Fibroblast of lung (primary cell): ENCODE measurements at regions not wholly inside any gene's neighbourhood (a gene's known extent, or its start where the extent isn't known, plus 50 kb on each side); places are given as distances from the start of the nearest gene placed in this dataset.
A peak's percentile ranks its signal among the peaks of the same experiment; 100 is the strongest.

Experiments used
- DNase-seq, 2 donors: peaks; one replicate each; pipeline versions ENCODE4 v3.0.0 to v3.0.0-alpha.2; 2010; ENCODE audit warnings: low read depth in 2 of 2
- H2AFZ ChIP-seq: 2 replicates; pipeline ENCODE4 v1.5.1; 2012; ENCODE audit warnings: low read length, control low read depth, inconsistent platforms
- H3K27ac ChIP-seq: 2 replicates; pipeline ENCODE4 v1.5.1; 2011; ENCODE audit warnings: low read length, control low read depth; ENCODE audit not compliant: insufficient read depth
- H3K27me3 ChIP-seq: 2 replicates; pipeline ENCODE4 v1.5.1; 2011; ENCODE audit warnings: mild to moderate bottlenecking, low read length; ENCODE audit not compliant: control insufficient read depth, insufficient read depth
- H3K36me3 ChIP-seq: 2 replicates; pipeline ENCODE4 v1.5.1; 2011; ENCODE audit warnings: low read length; ENCODE audit not compliant: control insufficient read depth, insufficient read depth
- H3K4me1 ChIP-seq: 2 replicates; pipeline ENCODE4 v1.5.1; 2011; ENCODE audit warnings: low read length; ENCODE audit not compliant: control insufficient read depth, insufficient read depth; ENCODE audit errors: extremely low read depth
- H3K4me2 ChIP-seq: 2 replicates; pipeline ENCODE4 v1.5.1; 2011; ENCODE audit warnings: low read length, control low read depth; ENCODE audit not compliant: insufficient read depth; ENCODE audit errors: extremely low read depth
- H3K4me3 ChIP-seq, 4 experiments: fragments of 200-600 bp in 1 of 4; sonication (generic) in 1 of 4; replicated peaks in 1 of 4; 2 replicates each; pipeline ENCODE4 v1.5.1; 2011 to 2016; ENCODE audit warnings: low read length in 4 of 4, low read depth in 3 of 4, mild to moderate bottlenecking in 3 of 4, control low read depth in 2 of 4, inconsistent platforms in 1 of 4, mixed read lengths in 1 of 4; ENCODE audit not compliant: insufficient read depth in 1 of 4; ENCODE audit errors: control extremely low read depth in 1 of 4
- H3K79me2 ChIP-seq: 2 replicates; pipeline ENCODE4 v1.5.1; 2012; ENCODE audit warnings: mild to moderate bottlenecking, low read length, inconsistent platforms; ENCODE audit not compliant: control insufficient read depth, insufficient read depth
- H3K9ac ChIP-seq: 2 replicates; pipeline ENCODE4 v1.5.1; 2011; ENCODE audit warnings: mild to moderate bottlenecking, low read length, control low read depth; ENCODE audit not compliant: insufficient read depth
- H3K9me3 ChIP-seq: 2 replicates; pipeline ENCODE4 v1.5.1; 2012; ENCODE audit warnings: low read depth, low read length; ENCODE audit not compliant: control insufficient read depth, insufficient read depth
- H4K20me1 ChIP-seq: 2 replicates; pipeline ENCODE4 v1.5.1; 2011; ENCODE audit warnings: low read length; ENCODE audit not compliant: control insufficient read depth, insufficient read depth; ENCODE audit errors: extremely low read depth
- CTCF ChIP-seq, 2 donors: IDR thresholded peaks in 1 of 2; conservative IDR thresholded peaks in 1 of 2; 1 replicate in 1 of 2; 2 replicates in 1 of 2; pipeline ENCODE4 v1.5.1; 2011 to 2012; ENCODE audit warnings: low read length in 2 of 2, control low read depth in 1 of 2, inconsistent platforms in 1 of 2, low read depth in 1 of 2, mild to moderate bottlenecking in 1 of 2
- EZH2 ChIP-seq: IDR thresholded peaks from 2 replicates; pipeline ENCODE4 v1.5.1; 2012; ENCODE audit warnings: low read length, control low read depth, mild to moderate bottlenecking; ENCODE audit errors: missing control alignments

- Histone ChIP-seq H2AFZ (no peak overlapping the region), H4K20me1 (no peaks in the 10 kb centered on the region), H3K27me3 (no peaks in the 10 kb centered on the region), H3K27ac (no peak overlapping the region), H3K9ac (no peak overlapping the region), H3K4me1 (no peaks in the 10 kb centered on the region), H3K36me3 (no peaks in the 10 kb centered on the region), H3K4me3 (no peak overlapping the region), H3K79me2 (no peaks in the 10 kb centered on the region), H3K9me3 (no peaks in the 10 kb centered on the region), H3K4me2 (no peak overlapping the region)
- TF ChIP-seq CTCF (conservative IDR thresholded peaks at IDR 0.05 in 1 of 2, IDR thresholded peaks at IDR 0.05 in 1 of 2; ENCODE audit: low read depth in 1 of 2, low read length in 2 of 2): peak in 1 of 2 donors; percentile 38
- no peak for TF ChIP-seq EZH2
- DNase-seq: peak; percentile 7 to 20
Observed at GRCh38 chr13:90968166-90968904, 379.2 kb upstream of the MIR17HG start.

GRCh38 chr13:90974249-90974975 is 373.1 kb upstream of the MIR17HG start:
- no peaks in the 10 kb centered on the region for H3K4me1 ChIP-seq

More at GRCh38 chr13:90974249-90974975, 373.1 kb upstream of the MIR17HG start:
- Histone ChIP-seq H3K27me3 (no peaks in the 10 kb centered on the region), H2AFZ (no peak overlapping the region), H3K4me3 (no peak overlapping the region), H3K9me3 (no peaks in the 10 kb centered on the region), H3K79me2 (no peaks in the 10 kb centered on the region), H3K27ac (no peak overlapping the region), H4K20me1 (no peaks in the 10 kb centered on the region), H3K4me2 (no peak overlapping the region), H3K36me3 (no peaks in the 10 kb centered on the region), H3K9ac (no peak overlapping the region)
- TF ChIP-seq CTCF (conservative IDR thresholded peaks at IDR 0.05 in 1 of 2, IDR thresholded peaks at IDR 0.05 in 1 of 2; ENCODE audit: low read depth in 1 of 2, low read length in 2 of 2) (no peak), EZH2 (no peak)
- DNase-seq: no peak
